ENCODE measurements at regions not wholly inside any gene's neighbourhood (a gene's known extent, or its start where the extent isn't known, plus 50 kb on each side); places are given as distances from the start of the nearest gene placed in this dataset.

DNA sequence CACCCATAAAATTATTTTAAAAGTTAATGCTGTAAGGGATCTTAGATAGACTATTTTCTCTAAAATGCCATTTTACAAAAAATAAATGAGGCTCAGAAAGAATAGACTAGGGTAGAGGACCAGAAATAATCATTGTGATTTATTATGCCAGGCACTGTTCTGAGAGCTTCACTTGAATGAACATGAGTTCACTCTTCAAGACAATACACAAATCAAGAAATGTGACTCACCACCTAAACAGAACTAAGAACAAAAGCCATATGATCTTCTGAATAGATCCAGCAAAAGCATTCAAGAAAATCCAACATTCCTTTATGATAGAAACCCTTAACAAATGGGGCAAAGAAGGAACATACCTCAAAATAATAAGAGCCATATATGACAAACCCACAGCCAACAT is 582.0 kb downstream of the PKHD1 start (continued):
- TF ChIP-seq, protein P1, sequence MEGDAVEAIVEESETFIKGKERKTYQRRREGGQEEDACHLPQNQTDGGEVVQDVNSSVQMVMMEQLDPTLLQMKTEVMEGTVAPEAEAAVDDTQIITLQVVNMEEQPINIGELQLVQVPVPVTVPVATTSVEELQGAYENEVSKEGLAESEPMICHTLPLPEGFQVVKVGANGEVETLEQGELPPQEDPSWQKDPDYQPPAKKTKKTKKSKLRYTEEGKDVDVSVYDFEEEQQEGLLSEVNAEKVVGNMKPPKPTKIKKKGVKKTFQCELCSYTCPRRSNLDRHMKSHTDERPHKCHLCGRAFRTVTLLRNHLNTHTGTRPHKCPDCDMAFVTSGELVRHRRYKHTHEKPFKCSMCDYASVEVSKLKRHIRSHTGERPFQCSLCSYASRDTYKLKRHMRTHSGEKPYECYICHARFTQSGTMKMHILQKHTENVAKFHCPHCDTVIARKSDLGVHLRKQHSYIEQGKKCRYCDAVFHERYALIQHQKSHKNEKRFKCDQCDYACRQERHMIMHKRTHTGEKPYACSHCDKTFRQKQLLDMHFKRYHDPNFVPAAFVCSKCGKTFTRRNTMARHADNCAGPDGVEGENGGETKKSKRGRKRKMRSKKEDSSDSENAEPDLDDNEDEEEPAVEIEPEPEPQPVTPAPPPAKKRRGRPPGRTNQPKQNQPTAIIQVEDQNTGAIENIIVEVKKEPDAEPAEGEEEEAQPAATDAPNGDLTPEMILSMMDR (conservative IDR thresholded peaks at IDR 0.05; ENCODE audit: low read depth in 2 of 2) = no peak
- TF ChIP-seq CREB1 (CRISPR knock-in tag; IDR thresholded peaks at IDR 0.05; ENCODE audit: low read depth) (no peak), NANOG (IDR thresholded peaks at IDR 0.05; ENCODE audit: borderline replicate concordance) (no peak)
- TF ChIP-seq, protein P2, sequence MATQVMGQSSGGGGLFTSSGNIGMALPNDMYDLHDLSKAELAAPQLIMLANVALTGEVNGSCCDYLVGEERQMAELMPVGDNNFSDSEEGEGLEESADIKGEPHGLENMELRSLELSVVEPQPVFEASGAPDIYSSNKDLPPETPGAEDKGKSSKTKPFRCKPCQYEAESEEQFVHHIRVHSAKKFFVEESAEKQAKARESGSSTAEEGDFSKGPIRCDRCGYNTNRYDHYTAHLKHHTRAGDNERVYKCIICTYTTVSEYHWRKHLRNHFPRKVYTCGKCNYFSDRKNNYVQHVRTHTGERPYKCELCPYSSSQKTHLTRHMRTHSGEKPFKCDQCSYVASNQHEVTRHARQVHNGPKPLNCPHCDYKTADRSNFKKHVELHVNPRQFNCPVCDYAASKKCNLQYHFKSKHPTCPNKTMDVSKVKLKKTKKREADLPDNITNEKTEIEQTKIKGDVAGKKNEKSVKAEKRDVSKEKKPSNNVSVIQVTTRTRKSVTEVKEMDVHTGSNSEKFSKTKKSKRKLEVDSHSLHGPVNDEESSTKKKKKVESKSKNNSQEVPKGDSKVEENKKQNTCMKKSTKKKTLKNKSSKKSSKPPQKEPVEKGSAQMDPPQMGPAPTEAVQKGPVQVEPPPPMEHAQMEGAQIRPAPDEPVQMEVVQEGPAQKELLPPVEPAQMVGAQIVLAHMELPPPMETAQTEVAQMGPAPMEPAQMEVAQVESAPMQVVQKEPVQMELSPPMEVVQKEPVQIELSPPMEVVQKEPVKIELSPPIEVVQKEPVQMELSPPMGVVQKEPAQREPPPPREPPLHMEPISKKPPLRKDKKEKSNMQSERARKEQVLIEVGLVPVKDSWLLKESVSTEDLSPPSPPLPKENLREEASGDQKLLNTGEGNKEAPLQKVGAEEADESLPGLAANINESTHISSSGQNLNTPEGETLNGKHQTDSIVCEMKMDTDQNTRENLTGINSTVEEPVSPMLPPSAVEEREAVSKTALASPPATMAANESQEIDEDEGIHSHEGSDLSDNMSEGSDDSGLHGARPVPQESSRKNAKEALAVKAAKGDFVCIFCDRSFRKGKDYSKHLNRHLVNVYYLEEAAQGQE (IDR thresholded peaks at IDR 0.05; ENCODE audit: unreplicated experiment) = no peak

DNA sequence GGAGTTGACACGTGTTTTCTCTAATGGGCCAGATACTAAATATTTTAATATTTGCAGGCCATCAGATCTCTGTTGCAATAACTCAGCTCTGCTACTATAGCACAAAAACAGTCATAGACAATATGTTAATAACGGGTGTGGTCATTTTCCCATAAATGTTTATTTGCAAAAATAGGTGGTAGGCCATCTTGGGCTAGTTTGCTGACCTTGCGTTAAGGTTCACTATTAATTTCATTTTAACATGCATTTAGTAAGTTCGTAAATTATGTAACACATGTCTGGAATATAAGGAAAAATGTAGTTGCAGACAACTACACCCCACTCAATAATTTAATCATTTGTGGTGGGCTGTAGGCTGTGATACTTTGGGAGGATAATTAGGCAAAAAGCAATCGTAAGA is 577.8 kb downstream of the PKHD1 start:
- TF ChIP-seq EZH2phosphoT487 (IDR thresholded peaks at IDR 0.05; ENCODE audit: unreplicated experiment) (no peak), EZH2 (IDR thresholded peaks at IDR 0.05; ENCODE audit: low read depth, unreplicated experiment) (no peak), POLR2AphosphoS5 (IDR thresholded peaks at IDR 0.05; ENCODE audit: low read depth) (no peak), NANOG (IDR thresholded peaks at IDR 0.05; ENCODE audit: borderline replicate concordance) (no peak), STAT1 (IDR thresholded peaks at IDR 0.05; ENCODE audit: unreplicated experiment) (no peak)
- TF ChIP-seq, protein P2 (IDR thresholded peaks at IDR 0.05; ENCODE audit: unreplicated experiment) = no peak
- H3K4me1 ChIP-seq (ENCODE audit: insufficient read depth) = no peaks in the 10 kb centered on the region

More for the DNA sequence above, 577.8 kb downstream of the PKHD1 start:
- Histone ChIP-seq H3F3A (replicated peaks; ENCODE audit: low read depth) (no peaks in the 10 kb centered on the region), H3K4me3 (no peak overlapping the region), H3K79me2 (replicated peaks; ENCODE audit: insufficient read depth) (no peaks in the 10 kb centered on the region), H4K20me1 (replicated peaks; ENCODE audit: insufficient read depth) (no peaks in the 10 kb centered on the region), H3K27me3 (ENCODE audit: insufficient read depth) (no peaks in the 10 kb centered on the region), H3K36me3 (ENCODE audit: insufficient read depth) (no peaks in the 10 kb centered on the region), H3K9me2 (ENCODE audit: insufficient read depth) (0 out of 2 replicates have a peak, but pooled peaks cover 4% of the 10 kb centered on the region), H3K4me2 (no peak overlapping the region), H2AFZ (no peak overlapping the region), H3K27ac (ENCODE audit: low read depth) (no peak overlapping the region)
- ATAC-seq (no peak), DNase-seq (ENCODE audit: low spot score) (no peak)
- no peaks in the 10 kb centered on the region for H3K4me1 Mint-ChIP-seq
- no peak overlapping the region for H3K27ac Mint-ChIP-seq
- H3K4me3 Mint-ChIP-seq = no peak overlapping the region
- H3K27me3 Mint-ChIP-seq (ENCODE audit: insufficient read depth, low read depth, poor library complexity) = no peaks in the 10 kb centered on the region
- H3K36me3 Mint-ChIP-seq (ENCODE audit: low read depth) = no peaks in the 10 kb centered on the region
- no peaks in the 10 kb centered on the region; the same call in 2 of the 3 replicates for H3K9me3 Mint-ChIP-seq
